ENCODE measurements at regions not wholly inside any gene's neighbourhood (a gene's known extent, or its start where the extent isn't known, plus 50 kb on each side); places are given as distances from the start of the nearest gene placed in this dataset.

DNA sequence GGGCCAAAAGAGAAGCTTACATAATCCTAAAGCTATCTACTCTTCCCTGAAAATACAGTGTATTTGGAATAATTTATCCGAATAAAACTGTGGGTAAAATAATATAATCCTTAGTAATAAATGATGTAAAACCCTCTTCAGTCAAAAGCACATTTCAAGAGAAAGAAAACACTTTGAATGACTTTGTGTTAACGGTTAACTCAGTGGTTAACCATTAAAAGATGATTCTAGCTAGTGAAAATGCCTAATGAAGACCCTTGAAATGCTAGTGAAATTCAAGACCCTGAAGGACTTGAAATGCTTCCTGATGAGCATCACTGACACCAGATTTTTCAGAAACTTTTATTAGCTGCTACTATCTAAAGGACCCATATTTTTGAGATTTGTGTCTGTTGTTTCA lies 70.7 kb downstream of the COX7C start:
- TF ChIP-seq POLR2A (IDR thresholded peaks at IDR 0.05; ENCODE audit: low read depth, low read length) (no peak), GATA2 (IDR thresholded peaks at IDR 0.05; ENCODE audit: insufficient read depth, insufficient read length, low read depth, low read length) (no peak), JUN (IDR thresholded peaks at IDR 0.05; ENCODE audit: borderline replicate concordance, insufficient read depth, insufficient read length, low read depth) (no peak), EZH2 (IDR thresholded peaks at IDR 0.05; ENCODE audit: borderline replicate concordance, low read depth, low read length, severe bottlenecking) (no peak), POLR2AphosphoS5 (IDR thresholded peaks at IDR 0.05; ENCODE audit: insufficient read depth, low read depth, low read length) (no peak)
- TF ChIP-seq, protein P1, sequence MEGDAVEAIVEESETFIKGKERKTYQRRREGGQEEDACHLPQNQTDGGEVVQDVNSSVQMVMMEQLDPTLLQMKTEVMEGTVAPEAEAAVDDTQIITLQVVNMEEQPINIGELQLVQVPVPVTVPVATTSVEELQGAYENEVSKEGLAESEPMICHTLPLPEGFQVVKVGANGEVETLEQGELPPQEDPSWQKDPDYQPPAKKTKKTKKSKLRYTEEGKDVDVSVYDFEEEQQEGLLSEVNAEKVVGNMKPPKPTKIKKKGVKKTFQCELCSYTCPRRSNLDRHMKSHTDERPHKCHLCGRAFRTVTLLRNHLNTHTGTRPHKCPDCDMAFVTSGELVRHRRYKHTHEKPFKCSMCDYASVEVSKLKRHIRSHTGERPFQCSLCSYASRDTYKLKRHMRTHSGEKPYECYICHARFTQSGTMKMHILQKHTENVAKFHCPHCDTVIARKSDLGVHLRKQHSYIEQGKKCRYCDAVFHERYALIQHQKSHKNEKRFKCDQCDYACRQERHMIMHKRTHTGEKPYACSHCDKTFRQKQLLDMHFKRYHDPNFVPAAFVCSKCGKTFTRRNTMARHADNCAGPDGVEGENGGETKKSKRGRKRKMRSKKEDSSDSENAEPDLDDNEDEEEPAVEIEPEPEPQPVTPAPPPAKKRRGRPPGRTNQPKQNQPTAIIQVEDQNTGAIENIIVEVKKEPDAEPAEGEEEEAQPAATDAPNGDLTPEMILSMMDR (IDR thresholded peaks at IDR 0.05; ENCODE audit: extremely low read depth in 1 of 2, insufficient read depth in 1 of 2, low read depth in 1 of 2, low read length in 2 of 2) = no peak
